A673 (cell line): ENCODE measurements at regions not wholly inside any gene's neighbourhood (a gene's known extent, or its start where the extent isn't known, plus 50 kb on each side); places are given as distances from the start of the nearest gene placed in this dataset.
"Not testable (repeated sequence)": the region's sequence is repeated elsewhere in the genome, so short reads cannot be mapped to it uniquely, and the experiment has no call there.

Experiments used
- BruUV-seq: library from RNA; stranded (reverse); fragments of 400-500 nt; replicated peaks from 2 replicates; lab custom pipeline; 2021; lab: Mats Ljungman, UMichigan
- CTCF ChIA-PET: fragments of 300-600 bp; sonication (Branson Sonifier 250); formaldehyde crosslinking; loops from one replicate; lab custom pipeline; 2022; ENCODE audit warnings: antibody characterized with exemption; lab: Charles Lee
- POLR2A ChIA-PET: fragments of 300-600 bp; sonication (Branson Sonifier 250); formaldehyde crosslinking; loops from one replicate; lab custom pipeline; 2022; ENCODE audit warnings: antibody characterized with exemption; ENCODE audit not compliant: low non-redundant PET; lab: Charles Lee
- DNase-seq: peaks from one replicate; pipeline ENCODE4 v3.0.0-alpha.2; 2015; ENCODE audit warnings: low spot score
- H3K27ac ChIP-seq: fragments of 200-600 bp; sonication (generic); 2 replicates; pipeline ENCODE4 v1.5.1; 2016; ENCODE audit warnings: mixed run types, low read depth, mild to moderate bottlenecking, mixed read lengths, antibody characterized with exemption, low read length; ENCODE audit not compliant: poor library complexity, severe bottlenecking
- H3K27me3 ChIP-seq: fragments of 200-600 bp; sonication (generic); replicated peaks from 2 replicates; pipeline ENCODE4 v1.6.1; 2017; ENCODE audit warnings: mixed run types, low read depth, mild to moderate bottlenecking, mixed read lengths, antibody characterized with exemption, low read length; ENCODE audit not compliant: insufficient read depth, poor library complexity
- H3K36me3 ChIP-seq: fragments of 200-600 bp; sonication (generic); 2 replicates; pipeline ENCODE4 v1.6.1; 2016; ENCODE audit warnings: mixed run types, mild to moderate bottlenecking, mixed read lengths, antibody characterized with exemption, low read length; ENCODE audit not compliant: insufficient read depth, poor library complexity, severe bottlenecking
- H3K4me1 ChIP-seq: fragments of 200-600 bp; sonication (generic); 2 replicates; pipeline ENCODE4 v1.6.1; 2017; ENCODE audit warnings: mixed run types, mild to moderate bottlenecking, mixed read lengths, antibody characterized with exemption, low read length; ENCODE audit not compliant: insufficient read depth, poor library complexity, severe bottlenecking
- H3K4me3 ChIP-seq: fragments of 200-600 bp; sonication (generic); 2 replicates; pipeline ENCODE4 v1.5.1; 2016; ENCODE audit warnings: low read depth, mixed run types, mild to moderate bottlenecking, mixed read lengths, low read length; ENCODE audit not compliant: poor library complexity, severe bottlenecking
- H3K9me3 ChIP-seq: fragments of 200-600 bp; sonication (generic); 2 replicates; pipeline ENCODE4 v1.6.1; 2016; ENCODE audit warnings: mixed run types, low read depth, mild to moderate bottlenecking, mixed read lengths, antibody characterized with exemption, low read length; ENCODE audit not compliant: poor library complexity, severe bottlenecking
- EZH2 ChIP-seq: fragments of 200-600 bp; sonication (generic); IDR thresholded peaks from 2 replicates; pipeline ENCODE4 v1.6.1; 2017; ENCODE audit warnings: borderline replicate concordance, low read depth, mild to moderate bottlenecking, mixed read lengths, antibody characterized with exemption, low read length; ENCODE audit not compliant: poor library complexity, severe bottlenecking
- intact Hi-C: fragments of 100-400 bp; cut with micrococcal nuclease; formaldehyde crosslinking; loops from one replicate; pipeline ENCODE4 v1.10.0; 2022; ENCODE audit not compliant: unreplicated experiment
- TF ChIP-seq, protein P1 (sequence below): fragments of 300-800, 200-600 bp; sonication (generic); conservative IDR thresholded peaks from 2 replicates; pipeline ENCODE4 v1.5.1; 2017; ENCODE audit warnings: low read depth, mild to moderate bottlenecking, antibody characterized with exemption, low read length, moderate library complexity, mixed read lengths

- intact Hi-C loops: no loop called here
Observed at GRCh38 chr10:7056216-7056615, 354.6 kb downstream of the SFMBT2 start.

DNA sequence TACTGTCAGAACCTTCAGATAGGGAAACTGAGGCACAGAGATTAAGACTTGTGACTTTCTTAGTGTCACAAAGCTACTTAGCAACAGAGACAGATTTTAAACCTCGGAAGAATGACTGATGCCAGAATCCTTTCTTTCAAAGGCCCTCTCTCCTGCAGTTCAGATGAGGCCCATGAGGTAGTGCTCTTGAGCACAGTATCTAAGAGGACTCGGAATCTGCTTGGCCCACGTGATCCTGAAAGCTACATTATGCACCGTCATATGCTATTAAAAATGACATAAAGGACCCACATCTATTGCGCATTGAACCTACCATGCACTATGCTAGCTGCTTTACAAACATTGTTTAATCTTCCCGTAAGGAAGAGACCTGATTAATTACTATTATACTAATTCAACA, 355.9 kb downstream of the SFMBT2 start:
- ChIA-PET POLR2A (no interaction called here), CTCF (no interaction called here)
- Histone ChIP-seq H3K27me3 (no peaks in the 10 kb centered on the region), H3K4me1 (no peaks in the 10 kb centered on the region), H3K36me3 (no peaks in the 10 kb centered on the region), H3K4me3 (no peak overlapping the region), H3K27ac (no peak overlapping the region), H3K9me3 (peaks cover 4% of the 10 kb centered on the region)
- TF ChIP-seq, protein P1, sequence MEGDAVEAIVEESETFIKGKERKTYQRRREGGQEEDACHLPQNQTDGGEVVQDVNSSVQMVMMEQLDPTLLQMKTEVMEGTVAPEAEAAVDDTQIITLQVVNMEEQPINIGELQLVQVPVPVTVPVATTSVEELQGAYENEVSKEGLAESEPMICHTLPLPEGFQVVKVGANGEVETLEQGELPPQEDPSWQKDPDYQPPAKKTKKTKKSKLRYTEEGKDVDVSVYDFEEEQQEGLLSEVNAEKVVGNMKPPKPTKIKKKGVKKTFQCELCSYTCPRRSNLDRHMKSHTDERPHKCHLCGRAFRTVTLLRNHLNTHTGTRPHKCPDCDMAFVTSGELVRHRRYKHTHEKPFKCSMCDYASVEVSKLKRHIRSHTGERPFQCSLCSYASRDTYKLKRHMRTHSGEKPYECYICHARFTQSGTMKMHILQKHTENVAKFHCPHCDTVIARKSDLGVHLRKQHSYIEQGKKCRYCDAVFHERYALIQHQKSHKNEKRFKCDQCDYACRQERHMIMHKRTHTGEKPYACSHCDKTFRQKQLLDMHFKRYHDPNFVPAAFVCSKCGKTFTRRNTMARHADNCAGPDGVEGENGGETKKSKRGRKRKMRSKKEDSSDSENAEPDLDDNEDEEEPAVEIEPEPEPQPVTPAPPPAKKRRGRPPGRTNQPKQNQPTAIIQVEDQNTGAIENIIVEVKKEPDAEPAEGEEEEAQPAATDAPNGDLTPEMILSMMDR: peak; percentile 53
- no peak for TF ChIP-seq EZH2
- peak; percentile 47 for DNase-seq
- intact Hi-C loops: no loop called here
- BruUV-seq: no TSS peak

More at GRCh38 chr10:7056216-7056615, 354.6 kb downstream of the SFMBT2 start:
- Histone ChIP-seq H3K27ac (no peak overlapping the region), H3K27me3 (no peaks in the 10 kb centered on the region), H3K9me3 (no peaks in the 10 kb centered on the region), H3K36me3 (no peaks in the 10 kb centered on the region), H3K4me1 (no peaks in the 10 kb centered on the region), H3K4me3 (no peak overlapping the region)
- POLR2A ChIA-PET: no interaction called here
- DNase-seq: no peak
- CTCF ChIA-PET: no interaction called here
- no peak for TF ChIP-seq EZH2
- TF ChIP-seq, protein P1: no peak
- no TSS peak for BruUV-seq

DNA sequence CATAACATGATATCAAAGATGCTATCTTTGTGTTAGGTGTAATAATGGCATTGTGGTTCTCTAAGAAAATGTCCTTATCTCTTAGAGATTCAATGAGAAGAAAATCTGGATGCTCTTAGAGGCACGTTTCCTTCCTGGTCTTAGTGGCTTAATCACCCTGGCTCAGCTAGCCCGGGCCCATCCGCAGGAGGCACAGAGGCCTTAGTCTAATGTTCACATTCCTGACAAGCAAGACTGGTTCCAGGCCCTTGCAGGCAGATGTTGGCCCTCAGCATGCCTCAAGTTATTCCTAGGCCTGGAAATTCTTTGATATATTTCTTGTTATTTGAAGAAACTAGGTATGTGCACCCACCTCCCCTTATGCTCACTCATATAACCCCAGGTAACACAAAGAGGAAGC, 357.6 kb downstream of the SFMBT2 start:
- ChIA-PET CTCF (no interaction called here), POLR2A (no interaction called here)
- Histone ChIP-seq H3K4me3 (no peak overlapping the region), H3K9me3 (peaks cover 4% of the 10 kb centered on the region), H3K27me3 (no peaks in the 10 kb centered on the region), H3K4me1 (no peaks in the 10 kb centered on the region), H3K27ac (no peak overlapping the region), H3K36me3 (no peaks in the 10 kb centered on the region)
- no TSS peak for BruUV-seq
- TF ChIP-seq, protein P1: no peak
- TF ChIP-seq EZH2: no peak
- DNase-seq: no peak
- intact Hi-C loops: no loop called here

- H3K36me3 ChIP-seq, H3K27me3 ChIP-seq, intact Hi-C loops, H3K27ac ChIP-seq, H3K9me3 ChIP-seq, H3K4me3 ChIP-seq, H3K4me1 ChIP-seq, CTCF ChIA-PET, DNase-seq, POLR2A ChIA-PET, BruUV-seq: not testable (repeated sequence)
Observed at GRCh38 chr10:7050024-7050423, 360.8 kb downstream of the SFMBT2 start.
